NOMO-1 treated with dmso at 0.1 percent for 144 hours (cell line): ENCODE measurements at regions not wholly inside any gene's neighbourhood (a gene's known extent, or its start where the extent isn't known, plus 50 kb on each side); places are given as distances from the start of the nearest gene placed in this dataset.
"Not testable (repeated sequence)": the region's sequence is repeated elsewhere in the genome, so short reads cannot be mapped to it uniquely, and the experiment has no call there.

Source experiments
- DNase-seq: peaks from one replicate; lab custom pipeline; 2025; ENCODE audit not compliant: unreplicated experiment; lab: John Stamatoyannopoulos, UW

- no peak for DNase-seq
Measured at GRCh38 chr13:24563087-24563486, 50.5 kb upstream of the PARP4 start.

- not testable (repeated sequence) for DNase-seq
Measured at GRCh38 chr13:24563971-24564370, 51.4 kb upstream of the PARP4 start.

GRCh38 chr13:24564881-24565280, 52.3 kb upstream of the PARP4 start:
- no peak for DNase-seq

GRCh38 chr13:24567593-24567992, 55.0 kb upstream of the PARP4 start:
- DNase-seq = not testable (repeated sequence)

- DNase-seq = no peak
Measured at GRCh38 chr13:24574847-24575246, 62.3 kb upstream of the PARP4 start.

GRCh38 chr13:24580315-24580714, 67.7 kb upstream of the PARP4 start:
- DNase-seq = not testable (repeated sequence)

- DNase-seq = not testable (repeated sequence)
Measured at GRCh38 chr13:24581578-24581977, 69.0 kb upstream of the PARP4 start.

- DNase-seq = not testable (repeated sequence)
Measured at GRCh38 chr13:24591697-24592096, 79.1 kb upstream of the PARP4 start.

GRCh38 chr13:24597906-24598670, 82.1 kb upstream of the ATP12A start:
- DNase-seq = not testable (repeated sequence)

GRCh38 chr13:24599019-24599791, 81.0 kb upstream of the ATP12A start:
- not testable (repeated sequence) for DNase-seq

- no peak for DNase-seq
Measured at GRCh38 chr13:24605923-24606372, 74.3 kb upstream of the ATP12A start.

- DNase-seq = no peak
Measured at GRCh38 chr13:24606486-24607170, 73.6 kb upstream of the ATP12A start.

- no peak for DNase-seq
Measured at GRCh38 chr13:24610956-24611355, 69.3 kb upstream of the ATP12A start.

GRCh38 chr13:24612726-24613125, 67.5 kb upstream of the ATP12A start:
- no peak for DNase-seq

- no peak for DNase-seq
Measured at GRCh38 chr13:24613128-24613527, 67.1 kb upstream of the ATP12A start.

GRCh38 chr13:24613755-24614154, 66.5 kb upstream of the ATP12A start:
- no peak for DNase-seq

- DNase-seq = no peak
Measured at GRCh38 chr13:24614306-24615080, 65.7 kb upstream of the ATP12A start.

- DNase-seq = no peak
Measured at GRCh38 chr13:24615114-24615513, 65.1 kb upstream of the ATP12A start.

- no peak for DNase-seq
Measured at GRCh38 chr13:24615911-24616472, 64.2 kb upstream of the ATP12A start.

- DNase-seq = no peak
Measured at GRCh38 chr13:24616514-24616913, 63.7 kb upstream of the ATP12A start.
